OCI-LY3 (cell line): ENCODE measurements at regions not wholly inside any gene's neighbourhood (a gene's known extent, or its start where the extent isn't known, plus 50 kb on each side); places are given as distances from the start of the nearest gene placed in this dataset.

Experiments
- H2AFZ ChIP-seq: fragments of 200-600, 300-600 bp; shearing (Covaris generic); 2 replicates; pipeline ENCODE4 v1.6.0; 2014; ENCODE audit warnings: antibody characterized with exemption, low read depth, low read length
- H3K27ac ChIP-seq: fragments of 200-600, 300-600 bp; sonication (generic); 2 replicates; pipeline ENCODE4 v1.5.1; 2014; ENCODE audit warnings: mild to moderate bottlenecking, low read length, moderate library complexity, mixed read lengths
- H3K27me3 ChIP-seq: fragments of 200-600, 300-600 bp; sonication (generic); 2 replicates; pipeline ENCODE4 v1.6.1; 2014; ENCODE audit warnings: low read depth, low read length, mixed read lengths
- H3K36me3 ChIP-seq: fragments of 200-600, 300-600 bp; sonication (generic); replicated peaks from 2 replicates; pipeline ENCODE3; 2014; ENCODE audit warnings: low read depth, low read length, mixed read lengths
- H3K4me1 ChIP-seq: fragments of 300-600, 200-600 bp; sonication (generic); 2 replicates; pipeline ENCODE4 v1.6.1; 2014; ENCODE audit warnings: low read length, mixed read lengths
- H3K4me2 ChIP-seq: fragments of 200-600, 300-600 bp; sonication (generic); 2 replicates; pipeline ENCODE4 v1.6.1; 2014; ENCODE audit warnings: low read length, mixed read lengths
- H3K4me3 ChIP-seq: fragments of 300-600, 200-600 bp; sonication (generic); 2 replicates; pipeline ENCODE4 v1.5.1; 2014; ENCODE audit warnings: antibody characterized with exemption, mild to moderate bottlenecking, low read length, moderate library complexity
- H3K79me2 ChIP-seq: fragments of 300-600, 200-600 bp; shearing (Covaris generic); 2 replicates; pipeline ENCODE4 v1.6.1; 2014; ENCODE audit warnings: mild to moderate bottlenecking, low read length, mixed read lengths
- H3K9ac ChIP-seq: fragments of 300-600, 200-600 bp; shearing (Covaris generic); 2 replicates; pipeline ENCODE4 v1.6.0; 2014; ENCODE audit warnings: mild to moderate bottlenecking, low read length, moderate library complexity
- H3K9me3 ChIP-seq: fragments of 200-600, 300-600 bp; shearing (Covaris generic); 2 replicates; pipeline ENCODE4 v1.6.1; 2014; ENCODE audit warnings: low read length, mixed read lengths; ENCODE audit not compliant: insufficient read depth
- H4K20me1 ChIP-seq: fragments of 200-600, 300-600 bp; sonication (generic); 2 replicates; pipeline ENCODE4 v1.6.1; 2016; ENCODE audit warnings: low read length, mixed read lengths; ENCODE audit not compliant: insufficient read depth
- EZH2phosphoT487 ChIP-seq: fragments of 200-600 bp; shearing (Covaris generic); IDR thresholded peaks from 2 replicates; pipeline ENCODE4 v1.6.1; 2018; ENCODE audit warnings: antibody characterized with exemption, mixed run types, low read depth
- TF ChIP-seq, protein P1 (sequence below): fragments of 200-600, 300-600 bp; sonication (generic); IDR thresholded peaks from 2 replicates; pipeline ENCODE4 v1.5.1; 2014; ENCODE audit warnings: antibody characterized with exemption, low read length, low read depth

DNA sequence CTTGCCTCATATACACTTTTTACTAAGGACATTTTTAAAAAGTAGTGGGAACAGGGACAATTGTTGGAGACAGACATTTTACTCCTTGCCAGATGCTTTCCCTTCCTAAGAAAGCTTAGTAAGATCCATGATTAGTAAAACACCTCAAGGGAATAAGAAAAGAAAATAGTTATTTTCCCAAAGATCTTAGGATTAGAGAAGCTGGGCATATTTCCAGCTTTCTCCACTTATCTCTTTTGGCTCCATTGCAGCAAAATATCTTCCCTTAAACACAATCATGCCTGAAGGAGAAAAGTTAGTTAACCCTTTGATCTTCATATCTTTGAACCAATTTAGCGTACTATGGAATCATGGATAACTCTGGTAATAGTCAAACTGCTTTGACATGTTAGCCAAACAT, 257.9 kb downstream of the PCDH18 start:
- no peaks in the 10 kb centered on the region for H3K4me1 ChIP-seq
- H3K4me3 ChIP-seq: no peak overlapping the region
- H4K20me1 ChIP-seq: no peaks in the 10 kb centered on the region
- H3K4me2 ChIP-seq: no peak overlapping the region
- no peak overlapping the region for H3K27ac ChIP-seq
- H3K27me3 ChIP-seq: no peaks in the 10 kb centered on the region
- H3K9me3 ChIP-seq: no peaks in the 10 kb centered on the region
- H2AFZ ChIP-seq: no peak overlapping the region
- no peak overlapping the region for H3K9ac ChIP-seq
- H3K79me2 ChIP-seq: no peaks in the 10 kb centered on the region
- TF ChIP-seq EZH2phosphoT487: no peak
- TF ChIP-seq, protein P1, sequence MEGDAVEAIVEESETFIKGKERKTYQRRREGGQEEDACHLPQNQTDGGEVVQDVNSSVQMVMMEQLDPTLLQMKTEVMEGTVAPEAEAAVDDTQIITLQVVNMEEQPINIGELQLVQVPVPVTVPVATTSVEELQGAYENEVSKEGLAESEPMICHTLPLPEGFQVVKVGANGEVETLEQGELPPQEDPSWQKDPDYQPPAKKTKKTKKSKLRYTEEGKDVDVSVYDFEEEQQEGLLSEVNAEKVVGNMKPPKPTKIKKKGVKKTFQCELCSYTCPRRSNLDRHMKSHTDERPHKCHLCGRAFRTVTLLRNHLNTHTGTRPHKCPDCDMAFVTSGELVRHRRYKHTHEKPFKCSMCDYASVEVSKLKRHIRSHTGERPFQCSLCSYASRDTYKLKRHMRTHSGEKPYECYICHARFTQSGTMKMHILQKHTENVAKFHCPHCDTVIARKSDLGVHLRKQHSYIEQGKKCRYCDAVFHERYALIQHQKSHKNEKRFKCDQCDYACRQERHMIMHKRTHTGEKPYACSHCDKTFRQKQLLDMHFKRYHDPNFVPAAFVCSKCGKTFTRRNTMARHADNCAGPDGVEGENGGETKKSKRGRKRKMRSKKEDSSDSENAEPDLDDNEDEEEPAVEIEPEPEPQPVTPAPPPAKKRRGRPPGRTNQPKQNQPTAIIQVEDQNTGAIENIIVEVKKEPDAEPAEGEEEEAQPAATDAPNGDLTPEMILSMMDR: no peak
- no peaks in the 10 kb centered on the region for H3K36me3 ChIP-seq

DNA sequence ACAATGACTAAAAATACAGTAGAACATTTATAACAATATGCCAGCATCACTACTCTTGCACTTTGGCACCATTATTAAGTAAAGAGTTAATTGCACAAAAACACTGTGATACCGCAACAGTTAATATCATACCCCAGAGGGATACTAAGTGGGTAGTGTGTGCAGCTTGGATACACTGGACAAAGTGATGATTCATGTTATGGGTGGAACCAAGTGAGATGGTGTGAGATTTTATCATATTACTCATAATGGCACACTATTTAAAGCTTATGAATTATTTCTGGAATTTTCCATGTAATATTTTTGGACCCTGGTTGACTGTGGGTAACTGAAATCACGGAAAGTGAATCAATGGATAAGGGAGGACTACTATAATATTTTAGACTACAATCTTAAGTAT, 265.3 kb downstream of the PCDH18 start:
- H3K27ac ChIP-seq: no peak overlapping the region
- no peak overlapping the region for H3K9ac ChIP-seq
- no peaks in the 10 kb centered on the region for H3K4me1 ChIP-seq
- no peaks in the 10 kb centered on the region for H3K36me3 ChIP-seq
- no peaks in the 10 kb centered on the region for H3K79me2 ChIP-seq
- TF ChIP-seq, protein P1: no peak
- no peak for TF ChIP-seq EZH2phosphoT487
- no peak overlapping the region for H3K4me3 ChIP-seq
- no peaks in the 10 kb centered on the region for H3K27me3 ChIP-seq
- no peak overlapping the region for H3K4me2 ChIP-seq
- H3K9me3 ChIP-seq: no peaks in the 10 kb centered on the region
- no peaks in the 10 kb centered on the region for H4K20me1 ChIP-seq
- no peak overlapping the region for H2AFZ ChIP-seq

DNA sequence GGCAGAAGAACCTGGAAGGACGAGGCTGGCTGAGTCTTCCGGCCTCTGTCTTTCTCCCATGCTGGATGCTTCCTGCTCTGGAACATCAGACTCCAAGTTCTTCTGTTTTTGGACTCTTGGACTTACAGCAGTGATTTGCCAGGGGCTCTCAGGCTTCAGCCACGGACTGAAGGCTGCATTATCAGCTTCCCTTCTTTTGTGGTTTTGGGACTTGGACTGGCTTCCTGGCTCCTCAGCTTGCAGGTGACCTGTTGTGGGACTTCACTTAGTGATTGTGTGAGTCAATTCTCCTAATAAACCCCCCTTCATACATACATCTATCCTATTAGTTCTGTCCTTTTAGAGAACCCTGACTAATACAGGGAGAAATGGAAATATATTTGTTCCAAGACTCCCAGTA, 265.8 kb downstream of the PCDH18 start:
- no peak overlapping the region for H2AFZ ChIP-seq
- H3K9ac ChIP-seq: no peak overlapping the region
- H3K79me2 ChIP-seq: no peaks in the 10 kb centered on the region
- H4K20me1 ChIP-seq: no peaks in the 10 kb centered on the region
- no peak overlapping the region for H3K4me2 ChIP-seq
- TF ChIP-seq, protein P1: no peak
- no peak for TF ChIP-seq EZH2phosphoT487
- H3K27me3 ChIP-seq: no peaks in the 10 kb centered on the region
- no peaks in the 10 kb centered on the region for H3K9me3 ChIP-seq
- no peak overlapping the region for H3K27ac ChIP-seq
- no peak overlapping the region for H3K4me3 ChIP-seq
- H3K4me1 ChIP-seq: no peaks in the 10 kb centered on the region
- no peaks in the 10 kb centered on the region for H3K36me3 ChIP-seq

DNA sequence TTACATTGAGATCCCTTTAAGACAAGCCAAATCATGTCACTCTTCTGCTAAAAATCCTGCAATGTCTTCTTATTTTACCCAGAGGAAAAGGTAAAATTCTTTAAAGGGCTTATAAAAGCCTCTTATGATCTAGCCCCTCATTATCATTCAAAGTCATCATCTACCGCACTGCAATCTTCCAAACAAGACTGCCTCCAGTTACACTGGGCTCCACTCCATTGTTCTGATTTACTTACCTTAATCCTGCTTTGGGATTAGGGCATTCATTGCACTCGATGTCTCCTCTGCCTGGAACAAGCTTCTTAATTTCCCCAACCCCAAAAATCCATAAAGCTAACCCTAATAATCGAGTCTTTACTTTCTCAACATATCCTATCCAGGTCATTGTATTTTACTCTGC, 269.1 kb downstream of the PCDH18 start:
- Histone ChIP-seq H3K4me2 (no peak overlapping the region), H3K4me3 (no peak overlapping the region), H3K9me3 (no peaks in the 10 kb centered on the region), H3K27me3 (no peaks in the 10 kb centered on the region), H3K36me3 (no peaks in the 10 kb centered on the region), H4K20me1 (no peaks in the 10 kb centered on the region), H3K9ac (no peak overlapping the region), H3K4me1 (no peaks in the 10 kb centered on the region), H2AFZ (no peak overlapping the region), H3K27ac (no peak overlapping the region), H3K79me2 (no peaks in the 10 kb centered on the region)
- no peak for TF ChIP-seq EZH2phosphoT487
- TF ChIP-seq, protein P1: no peak
